ENCODE measurements at regions not wholly inside any gene's neighbourhood (a gene's known extent, or its start where the extent isn't known, plus 50 kb on each side); places are given as distances from the start of the nearest gene placed in this dataset.

- DNase-seq, result no peak
Measured at GRCh38 chr16:26992666-26993349, 73.9 kb upstream of the C16orf82 start.

- no peak for DNase-seq
Measured at GRCh38 chr16:26993511-26993910, 73.2 kb upstream of the C16orf82 start.

GRCh38 chr16:26993963-26994362, 72.8 kb upstream of the C16orf82 start:
- DNase-seq, result no peak

- no peak for DNase-seq
Measured at GRCh38 chr16:26995522-26995921, 71.2 kb upstream of the C16orf82 start.

GRCh38 chr16:27005386-27005785, 61.3 kb upstream of the C16orf82 start:
- no peak for DNase-seq

Measured in stimulated activated naive CD4-positive, alpha-beta T cell treated with Interleukin-2 at 50 U/mL for 16 hours (primary cell).